ENCODE measurements at regions not wholly inside any gene's neighbourhood (a gene's known extent, or its start where the extent isn't known, plus 50 kb on each side); places are given as distances from the start of the nearest gene placed in this dataset.
"Not testable (repeated sequence)": the region's sequence is repeated elsewhere in the genome, so short reads cannot be mapped to it uniquely, and the experiment has no call there.

- DNase-seq, result no peak
Observed at GRCh38 chr11:41714101-41714500, 254.6 kb upstream of the LRRC4C start.

DNA sequence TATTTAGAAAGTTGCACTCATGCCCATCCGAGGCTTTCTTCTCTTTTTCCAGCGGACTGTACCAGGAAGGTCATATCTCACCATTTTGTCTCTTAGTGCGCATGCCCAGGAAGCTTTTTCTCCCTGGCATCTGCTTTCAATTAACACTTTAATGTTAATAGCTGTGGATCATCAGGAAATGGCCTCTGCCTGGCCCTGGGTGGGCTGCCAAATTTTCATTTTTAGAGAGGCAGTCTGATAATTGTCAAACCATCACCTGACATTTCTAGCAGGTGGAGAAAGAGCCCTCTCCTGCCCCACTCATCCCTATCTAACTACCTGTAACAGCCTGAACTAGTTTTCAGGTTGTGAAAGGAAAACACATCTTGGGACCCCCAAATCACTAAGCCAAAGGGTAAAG is 257.4 kb upstream of the LRRC4C start:
- no peak for DNase-seq

- DNase-seq, result no peak
Observed at GRCh38 chr11:41720761-41721160, 261.3 kb upstream of the LRRC4C start.

GRCh38 chr11:41728161-41728560 is 268.7 kb upstream of the LRRC4C start:
- not testable (repeated sequence) for DNase-seq

- DNase-seq, result no peak
Observed at GRCh38 chr11:41775296-41775695, 315.8 kb upstream of the LRRC4C start.

GRCh38 chr11:41779401-41779960 is 320.0 kb upstream of the LRRC4C start:
- DNase-seq, result no peak

DNA sequence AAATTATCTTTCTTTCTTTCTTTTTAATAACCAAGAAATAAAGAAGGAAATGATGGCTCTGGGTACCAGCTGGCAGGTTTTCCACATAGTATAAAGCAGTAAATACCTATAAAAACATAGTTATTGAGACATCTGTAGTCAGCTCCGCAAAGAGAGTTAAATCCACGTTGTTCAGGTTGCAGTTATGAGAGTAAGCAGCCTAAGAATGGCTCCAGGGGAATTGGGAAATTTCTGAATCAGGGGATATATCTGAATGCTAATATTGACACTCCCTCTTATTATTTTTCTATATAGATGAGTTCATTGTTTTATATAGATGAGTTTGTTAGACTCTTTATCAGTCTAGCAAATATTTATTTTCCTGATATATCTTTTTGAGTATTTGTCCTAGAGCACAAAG is 322.0 kb upstream of the LRRC4C start:
- no peak for DNase-seq

DNA sequence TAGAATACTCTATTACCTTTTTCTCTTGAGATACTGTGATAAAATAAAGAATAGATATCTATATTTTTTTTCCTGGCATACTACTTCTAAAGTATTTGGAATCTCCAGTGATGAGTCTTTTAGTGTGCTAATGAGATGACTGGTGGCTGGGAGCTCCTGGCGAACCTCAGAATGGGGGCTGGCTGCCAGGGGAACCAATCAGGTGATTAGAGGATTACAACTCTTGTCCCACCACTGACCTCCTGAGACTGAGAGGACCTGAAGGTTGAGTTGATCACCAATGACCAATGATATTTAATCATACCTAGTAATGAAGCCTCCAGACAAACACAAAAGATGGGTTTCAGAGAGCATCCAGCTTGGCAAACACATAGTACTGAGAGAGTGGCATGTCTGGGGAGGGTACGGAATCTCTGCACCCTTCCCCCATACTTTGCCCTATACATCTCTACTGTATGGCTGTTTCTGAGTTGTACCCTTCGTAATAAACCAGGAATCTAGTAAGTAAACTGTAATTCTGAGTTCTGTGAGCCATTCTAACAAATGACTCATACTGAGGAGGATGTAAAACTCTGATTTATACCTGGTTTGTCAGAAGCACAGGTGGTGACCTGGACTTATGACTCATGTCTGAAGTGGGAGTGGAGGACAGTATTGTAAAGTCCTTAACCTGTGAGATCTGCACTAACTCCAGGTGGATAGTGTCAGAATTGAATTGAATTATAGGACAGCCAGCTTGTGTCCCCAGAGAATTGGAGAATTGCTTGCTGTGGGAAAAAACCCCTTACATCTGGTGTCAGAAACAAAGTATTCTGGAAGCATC is 325.3 kb upstream of the LRRC4C start:
- DNase-seq, result no peak

DNA sequence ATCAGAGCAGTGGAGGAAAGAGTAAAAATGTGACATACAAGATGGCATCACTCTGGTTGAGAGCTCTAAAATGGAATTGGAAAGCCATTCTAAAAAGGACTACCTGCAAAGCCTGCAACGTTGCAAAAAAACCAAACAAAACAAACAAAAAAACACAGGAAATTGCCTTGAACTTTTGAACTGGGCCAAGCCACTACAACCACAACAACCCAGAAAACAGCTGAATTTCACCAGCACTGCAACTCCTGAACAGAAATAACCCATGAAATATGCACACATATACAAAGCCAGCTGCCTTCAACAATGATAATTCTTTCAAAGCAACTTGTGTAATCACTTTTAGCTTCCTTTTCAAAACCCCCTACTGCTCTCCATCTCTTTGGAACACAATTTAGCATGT is 326.6 kb upstream of the LRRC4C start:
- DNase-seq, result no peak

GRCh38 chr11:41788177-41788576 is 328.7 kb upstream of the LRRC4C start:
- no peak for DNase-seq

- DNase-seq, result no peak
Observed at GRCh38 chr11:41789376-41789775, 329.9 kb upstream of the LRRC4C start.

- no peak for DNase-seq
Observed at GRCh38 chr11:41795004-41795403, 335.6 kb upstream of the LRRC4C start.

DNA sequence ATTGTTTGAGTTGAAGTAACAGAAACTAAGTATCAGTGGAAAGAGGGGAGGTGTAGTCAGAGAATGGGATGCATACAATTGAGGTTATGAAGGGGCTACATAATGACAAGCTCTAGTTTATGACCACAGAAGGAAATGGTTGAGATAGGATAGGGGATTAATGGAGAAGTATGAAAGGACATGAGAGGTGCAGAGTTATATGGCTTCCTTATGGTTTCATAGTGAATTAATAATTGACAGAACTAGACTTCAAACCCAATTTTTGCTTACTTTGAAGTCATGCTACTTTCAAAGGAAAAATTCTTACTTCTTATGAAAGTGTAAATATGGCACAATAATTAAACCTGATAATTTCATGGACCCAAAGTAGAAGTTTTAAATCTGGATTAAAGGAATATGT is 340.3 kb upstream of the LRRC4C start:
- no peak for DNase-seq

GRCh38 chr11:41803895-41804294 is 344.4 kb upstream of the LRRC4C start:
- no peak for DNase-seq

DNA sequence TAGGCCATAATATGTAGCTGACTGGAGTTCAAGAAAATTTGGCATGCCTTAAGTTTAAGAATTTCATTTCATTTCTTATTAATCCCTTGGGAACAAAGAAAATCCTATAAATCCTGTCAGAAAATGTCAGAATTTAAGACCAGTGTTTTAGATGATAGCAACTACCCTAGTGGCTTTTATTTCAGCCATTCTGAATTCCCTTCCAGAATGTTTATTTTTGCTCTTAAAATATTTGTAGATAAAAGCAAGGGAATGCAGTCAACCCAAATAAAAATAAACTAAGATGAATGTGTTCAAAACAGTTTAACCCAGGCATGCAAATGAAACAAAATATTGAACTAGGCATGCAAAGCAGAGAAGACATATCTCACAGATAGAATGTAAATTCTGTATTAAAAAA is 356.9 kb upstream of the LRRC4C start:
- DNase-seq, result no peak

DNA sequence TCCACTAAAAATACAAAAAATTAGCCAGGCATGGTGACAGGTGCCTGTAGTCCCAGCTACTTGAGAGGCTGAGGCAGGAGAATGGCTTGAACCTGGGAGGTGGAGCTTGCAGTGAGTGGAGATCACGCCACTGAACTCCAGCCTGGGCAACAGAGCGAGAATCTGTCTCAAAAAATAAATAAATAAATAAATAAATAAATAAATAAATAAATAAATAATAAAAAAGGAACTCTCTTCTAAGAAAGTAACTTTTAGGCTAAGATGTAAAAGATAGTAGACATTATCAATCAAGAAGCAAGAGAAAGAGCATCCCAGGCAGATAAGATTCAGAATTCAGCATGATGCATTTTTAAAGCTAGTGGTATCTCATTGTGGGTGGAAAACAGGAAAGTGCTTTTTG is 364.8 kb upstream of the LRRC4C start:
- not testable (repeated sequence) for DNase-seq

DNA sequence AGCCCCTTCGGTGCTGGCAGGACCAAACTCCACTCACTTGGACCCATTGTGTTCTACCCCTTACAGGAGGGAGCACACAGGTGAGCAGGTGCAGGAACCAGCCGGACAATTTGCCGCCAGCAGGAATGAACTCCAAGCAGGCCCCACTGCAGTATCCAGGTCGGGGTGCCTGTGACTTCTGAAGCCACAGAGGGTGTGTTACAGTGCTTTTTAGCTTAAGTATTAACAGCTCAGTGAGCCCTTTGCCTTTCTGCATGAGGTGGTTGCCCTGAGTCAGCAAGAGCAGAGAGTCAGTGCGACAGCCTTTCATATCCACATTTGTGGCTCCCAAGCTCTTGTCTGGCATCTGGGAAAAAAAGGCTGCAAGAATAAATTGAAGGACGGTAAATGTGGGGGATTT is 366.6 kb upstream of the LRRC4C start:
- no peak for DNase-seq

DNA sequence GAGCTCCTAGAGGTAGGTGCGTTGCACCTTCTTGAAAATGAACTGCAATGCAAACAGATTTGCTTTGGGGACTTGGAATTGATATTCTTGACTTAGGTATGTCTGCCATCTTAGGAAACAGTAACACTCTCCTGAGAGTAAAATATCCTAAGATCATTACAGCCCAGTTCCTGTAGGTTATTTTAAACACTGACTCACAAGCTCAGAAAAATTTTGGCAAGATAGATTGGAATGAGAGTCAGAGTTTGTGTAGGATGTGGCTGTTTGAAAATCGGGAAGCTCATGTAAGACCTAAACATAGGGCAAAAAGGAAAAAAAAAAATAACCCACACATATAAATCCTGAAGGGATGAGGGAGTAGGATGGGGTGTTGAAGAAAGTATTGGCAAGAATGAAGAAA is 377.0 kb upstream of the LRRC4C start:
- DNase-seq, result no peak

- no peak for DNase-seq
Observed at GRCh38 chr11:41842673-41843072, 383.2 kb upstream of the LRRC4C start.

DNA sequence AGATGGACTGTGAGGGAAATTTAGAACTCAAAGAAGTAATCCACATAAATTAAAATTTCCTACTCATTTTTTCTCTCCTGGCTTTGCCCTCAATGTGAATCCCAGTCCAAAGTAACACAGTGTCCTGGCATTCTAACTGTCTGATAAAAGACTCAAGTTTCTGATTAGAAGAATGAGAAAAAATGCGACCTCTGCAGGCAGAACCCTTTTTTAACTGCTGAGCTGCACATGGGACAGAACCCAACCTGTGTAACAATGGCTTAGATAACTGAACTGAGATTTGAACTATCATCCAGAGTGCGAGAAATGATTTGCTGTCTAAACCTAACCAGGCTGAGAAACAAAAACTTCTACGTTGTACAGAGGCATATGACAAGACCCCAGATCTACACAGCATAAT is 385.6 kb upstream of the LRRC4C start:
- no peak for DNase-seq

- DNase-seq, result no peak
Observed at GRCh38 chr11:41848349-41848748, 388.9 kb upstream of the LRRC4C start.

DNA sequence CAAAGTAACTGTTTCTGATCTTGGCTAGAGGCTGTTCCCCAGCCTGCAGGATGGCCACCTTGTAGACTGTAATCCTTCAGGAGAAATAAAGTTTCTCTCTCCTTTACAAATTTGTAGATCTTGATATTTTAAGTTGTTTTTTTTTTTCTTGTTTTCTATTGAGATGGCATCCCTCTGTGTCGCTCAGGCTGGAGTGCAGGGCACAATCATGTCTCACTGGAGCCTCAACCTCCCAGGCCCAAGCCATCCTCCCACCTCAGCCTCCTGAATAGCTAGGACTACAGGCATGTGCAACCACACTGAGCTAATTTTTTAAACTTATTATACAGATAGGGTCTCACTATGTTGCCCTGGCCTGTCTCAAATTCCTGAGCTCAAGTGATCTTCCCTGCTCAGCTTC is 389.8 kb upstream of the LRRC4C start:
- DNase-seq, result no peak

- DNase-seq, result no peak
Observed at GRCh38 chr11:41851743-41852142, 392.3 kb upstream of the LRRC4C start.

DNA sequence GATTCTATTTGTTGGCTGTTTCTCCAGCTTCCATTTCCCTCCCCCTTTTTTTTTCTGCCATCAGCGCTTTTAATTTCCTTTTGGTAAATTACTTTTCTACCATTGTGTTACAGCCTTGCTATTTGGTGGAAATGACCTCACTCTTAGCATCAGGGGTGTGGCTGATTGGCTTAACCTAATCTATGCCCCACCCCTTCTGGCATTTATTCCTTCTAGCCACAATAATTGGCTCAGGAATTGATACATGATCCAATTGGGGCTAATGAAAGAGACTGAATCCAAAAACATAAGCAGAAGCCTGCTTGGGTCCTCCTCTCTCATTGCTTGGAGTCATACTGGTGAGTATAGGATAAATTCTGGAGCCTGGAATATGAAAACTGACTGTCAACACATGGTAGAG is 402.4 kb upstream of the LRRC4C start:
- no peak for DNase-seq

DNA sequence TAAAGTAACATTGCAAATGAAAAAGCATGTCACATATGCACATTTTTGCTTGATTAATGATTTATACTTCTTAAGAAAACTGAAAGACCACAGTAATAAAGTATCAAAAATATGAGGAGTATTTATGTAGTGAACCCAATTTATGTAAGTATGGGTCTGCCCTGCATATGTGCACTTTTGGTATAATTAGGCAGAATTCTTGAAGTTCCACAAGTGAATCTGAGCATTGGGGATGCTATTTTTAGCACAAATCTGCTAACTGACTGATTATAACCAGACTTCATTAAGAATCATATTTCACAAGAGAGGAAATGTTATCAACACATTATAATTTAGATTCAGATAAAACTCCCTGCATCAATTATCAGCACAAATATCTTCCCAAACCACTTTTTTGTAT is 407.1 kb upstream of the LRRC4C start:
- no peak for DNase-seq
